ENCODE measurements at regions not wholly inside any gene's neighbourhood (a gene's known extent, or its start where the extent isn't known, plus 50 kb on each side); places are given as distances from the start of the nearest gene placed in this dataset.
"Not testable (repeated sequence)": the region's sequence is repeated elsewhere in the genome, so short reads cannot be mapped to it uniquely, and the experiment has no call there.

- H3K27ac Mint-ChIP-seq = no peak overlapping the region
- no peaks in the 10 kb centered on the region for H3K4me1 Mint-ChIP-seq
- no peak for DNase-seq (ENCODE audit: low spot score in 2 of 2, unreplicated experiment in 2 of 2)
- TF ChIP-seq CTCF (IDR thresholded peaks at IDR 0.05; ENCODE audit: unreplicated experiment) = no peak
- H3K27me3 Mint-ChIP-seq (ENCODE audit: low read depth) = no peaks in the 10 kb centered on the region
- peaks cover 60% of the 10 kb centered on the region for H3K9me3 Mint-ChIP-seq
- H3K4me3 Mint-ChIP-seq = no peak overlapping the region
- H3K36me3 Mint-ChIP-seq = no peaks in the 10 kb centered on the region
Measured at GRCh38 chr14:23894362-23895052, 59.1 kb upstream of the DHRS4 start.

DNA sequence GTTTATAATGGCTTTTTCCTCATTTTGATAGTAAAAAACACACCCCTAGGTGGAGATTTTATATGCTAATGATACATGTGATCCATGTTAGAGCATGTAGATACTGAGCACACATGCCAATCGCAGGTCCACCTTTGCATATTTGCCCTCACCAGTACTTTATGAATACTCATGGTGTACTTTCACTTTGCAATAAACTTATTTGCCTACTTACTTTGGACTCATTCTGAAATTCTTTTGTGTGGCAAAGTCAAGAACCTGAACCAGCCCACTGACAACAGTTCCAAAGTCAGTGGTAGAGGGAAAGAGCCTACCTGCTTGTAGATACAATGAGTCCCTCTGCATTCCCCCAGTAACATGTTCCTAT, 58.5 kb upstream of the DHRS4 start:
- Mint-ChIP-seq H3K27me3 (ENCODE audit: low read depth) (no peaks in the 10 kb centered on the region), H3K36me3 (no peaks in the 10 kb centered on the region), H3K9me3 (peaks cover 59% of the 10 kb centered on the region), H3K4me1 (no peaks in the 10 kb centered on the region), H3K27ac (no peak overlapping the region), H3K4me3 (no peak overlapping the region)
- TF ChIP-seq CTCF (IDR thresholded peaks at IDR 0.05; ENCODE audit: unreplicated experiment) = no peak
- no peak for DNase-seq (ENCODE audit: low spot score in 2 of 2, unreplicated experiment in 2 of 2)

- H3K27me3 Mint-ChIP-seq (ENCODE audit: low read depth) = no peaks in the 10 kb centered on the region
- no peaks in the 10 kb centered on the region for H3K36me3 Mint-ChIP-seq
- no peaks in the 10 kb centered on the region for H3K4me1 Mint-ChIP-seq
- no peak for DNase-seq (ENCODE audit: low spot score in 2 of 2, unreplicated experiment in 2 of 2)
- H3K9me3 Mint-ChIP-seq = peaks cover 60% of the 10 kb centered on the region
- no peak overlapping the region for H3K27ac Mint-ChIP-seq
- no peak overlapping the region for H3K4me3 Mint-ChIP-seq
- no peak for TF ChIP-seq CTCF (IDR thresholded peaks at IDR 0.05; ENCODE audit: unreplicated experiment)
Measured at GRCh38 chr14:23895480-23895879, 58.1 kb upstream of the DHRS4 start.

DNA sequence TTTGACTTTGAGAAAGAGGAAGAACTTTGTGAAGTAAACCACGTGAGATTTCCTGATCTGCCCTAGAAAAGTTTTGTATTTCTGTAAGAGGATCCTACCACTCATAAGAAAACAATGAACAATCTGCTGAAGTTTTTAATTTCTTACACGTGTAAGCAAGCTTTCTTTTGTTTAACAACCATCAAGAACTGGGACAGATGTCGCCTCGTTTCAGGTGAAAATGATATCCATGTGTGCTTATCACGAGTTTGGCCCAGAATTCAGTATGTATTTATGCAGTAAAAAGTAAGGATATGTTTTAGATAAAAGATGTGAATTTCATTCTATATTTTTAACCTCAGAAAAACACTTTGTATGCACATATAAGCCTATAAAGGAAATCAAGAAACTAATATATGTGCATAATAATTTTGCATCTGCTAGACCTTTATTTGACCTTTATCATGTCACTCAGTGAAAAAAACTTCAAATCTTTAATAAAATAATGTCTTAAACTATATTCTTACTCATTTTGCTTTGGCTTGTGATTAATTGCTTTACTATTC, 56.9 kb upstream of the DHRS4 start:
- no peaks in the 10 kb centered on the region for H3K36me3 Mint-ChIP-seq
- no peak for DNase-seq (ENCODE audit: low spot score in 2 of 2, unreplicated experiment in 2 of 2)
- no peak overlapping the region for H3K27ac Mint-ChIP-seq
- H3K9me3 Mint-ChIP-seq = peaks cover 57% of the 10 kb centered on the region
- no peaks in the 10 kb centered on the region for H3K4me1 Mint-ChIP-seq
- no peak overlapping the region for H3K4me3 Mint-ChIP-seq
- H3K27me3 Mint-ChIP-seq (ENCODE audit: low read depth) = no peaks in the 10 kb centered on the region
- TF ChIP-seq CTCF (IDR thresholded peaks at IDR 0.05; ENCODE audit: unreplicated experiment) = no peak

GRCh38 chr14:23897291-23897690, 56.3 kb upstream of the DHRS4 start:
- H3K27me3 Mint-ChIP-seq (ENCODE audit: low read depth); H3K4me1 Mint-ChIP-seq; DNase-seq (ENCODE audit: low spot score in 2 of 2, unreplicated experiment in 2 of 2); H3K36me3 Mint-ChIP-seq; H3K4me3 Mint-ChIP-seq; H3K27ac Mint-ChIP-seq: not testable (repeated sequence)
- H3K9me3 Mint-ChIP-seq = peaks cover 55% of the 10 kb centered on the region

DNA sequence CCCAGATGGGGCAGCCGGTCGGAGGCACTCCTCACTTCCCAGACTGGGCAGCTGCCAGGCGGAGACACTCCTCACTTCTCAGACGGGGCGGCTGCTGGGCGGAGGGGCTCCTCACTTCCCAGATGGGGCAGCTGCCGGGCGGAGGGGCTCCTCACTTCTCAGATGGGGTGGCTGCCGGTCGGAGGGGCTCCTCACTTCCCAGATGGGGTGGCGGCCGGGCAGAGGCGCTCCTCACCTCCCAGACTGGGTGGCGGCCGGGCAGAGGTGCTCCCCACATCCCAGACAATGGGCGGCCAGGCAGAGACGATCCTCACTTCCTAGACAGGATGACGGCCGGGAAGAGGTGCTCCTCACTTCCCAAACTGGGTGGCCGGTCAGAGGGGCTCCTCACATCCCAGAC, 55.2 kb upstream of the DHRS4 start:
- H3K4me1 Mint-ChIP-seq; H3K4me3 Mint-ChIP-seq; H3K27me3 Mint-ChIP-seq (ENCODE audit: low read depth); H3K36me3 Mint-ChIP-seq; DNase-seq (ENCODE audit: low spot score in 2 of 2, unreplicated experiment in 2 of 2); H3K27ac Mint-ChIP-seq: not testable (repeated sequence)
- peaks cover 52% of the 10 kb centered on the region for H3K9me3 Mint-ChIP-seq

- TF ChIP-seq CTCF (IDR thresholded peaks at IDR 0.05; ENCODE audit: unreplicated experiment) = no peak
- H3K27me3 Mint-ChIP-seq (ENCODE audit: low read depth) = no peaks in the 10 kb centered on the region
Measured at GRCh38 chr14:23899788-23900187, 53.8 kb upstream of the DHRS4 start.

More at GRCh38 chr14:23899788-23900187, 53.8 kb upstream of the DHRS4 start:
- Mint-ChIP-seq H3K4me3 (no peak overlapping the region), H3K36me3 (no peaks in the 10 kb centered on the region), H3K9me3 (peaks cover 51% of the 10 kb centered on the region), H3K27ac (no peak overlapping the region), H3K4me1 (no peaks in the 10 kb centered on the region)
- DNase-seq (ENCODE audit: low spot score in 2 of 2, unreplicated experiment in 2 of 2) = no peak

All from mesothelial cell of epicardium (in vitro differentiated cells).